ENCODE measurements at regions not wholly inside any gene's neighbourhood (a gene's known extent, or its start where the extent isn't known, plus 50 kb on each side); places are given as distances from the start of the nearest gene placed in this dataset.

DNA sequence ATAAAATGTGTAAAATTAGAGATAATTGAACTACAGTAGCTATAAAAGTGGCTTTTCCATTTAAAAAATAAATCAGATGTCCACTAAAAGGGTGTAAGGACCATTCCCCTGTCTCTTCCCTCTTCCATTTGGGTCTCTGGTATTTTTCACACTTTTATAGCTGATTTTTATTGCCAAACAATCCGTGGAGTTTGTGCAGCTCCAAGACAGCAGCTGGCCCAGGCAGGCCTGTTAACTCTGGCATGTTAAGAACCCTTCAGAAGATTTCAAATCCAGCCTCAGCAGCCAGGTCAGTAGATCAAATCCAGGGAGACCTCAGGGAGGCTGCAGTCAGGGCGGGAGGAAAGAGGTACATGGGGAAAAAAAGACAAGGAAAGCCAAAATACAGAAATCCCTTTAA, 827.1 kb upstream of the FANCL start:
- Mint-ChIP-seq H3K9me3 (peaks cover 2 to 4% of the 10 kb centered on the region in 2 donors), H3K27me3 (ENCODE audit: low read depth) (no peaks in the 10 kb centered on the region), H3K4me3 (no peak overlapping the region), H3K27ac (no peak overlapping the region), H3K36me3 (ENCODE audit: insufficient read depth in 2 of 2) (no peaks in the 10 kb centered on the region), H3K4me1 (ENCODE audit: low read depth) (no peaks in the 10 kb centered on the region)
- DNase-seq (no peak), ATAC-seq (replicated peaks in 1 of 2) (no peak)

DNA sequence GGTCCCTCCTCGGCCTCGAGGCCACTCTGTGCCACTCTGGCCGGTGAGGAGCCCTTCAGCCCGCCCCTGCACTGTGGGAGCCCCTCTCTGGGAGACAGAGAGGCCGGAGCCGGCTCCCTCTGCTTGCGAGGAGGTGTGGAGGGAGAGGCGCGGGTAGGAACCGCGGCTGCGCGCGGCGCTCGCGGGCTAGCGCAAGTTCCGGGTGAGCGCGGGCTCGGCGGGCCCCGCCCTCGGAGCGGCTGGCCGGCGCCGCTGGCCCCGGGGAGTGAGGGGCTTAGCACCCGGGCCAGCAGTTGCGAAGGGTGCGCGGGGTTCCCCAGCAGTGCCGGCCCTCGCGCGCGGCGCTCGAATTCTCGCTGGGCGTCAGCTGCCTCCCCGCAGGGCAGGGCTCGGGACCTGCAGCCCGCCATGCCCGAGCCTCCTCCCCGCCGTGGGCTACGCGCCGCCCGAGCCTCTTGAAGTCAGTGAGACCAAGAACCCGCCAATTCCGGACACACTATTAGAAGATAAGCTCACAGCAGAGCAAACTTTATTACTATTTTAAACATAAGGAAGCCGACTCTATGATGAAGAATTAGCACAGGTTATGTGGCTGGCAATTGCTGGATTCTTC, 825.8 kb upstream of the FANCL start:
- H3K36me3 Mint-ChIP-seq (ENCODE audit: insufficient read depth in 2 of 2), result no peaks in the 10 kb centered on the region
- ATAC-seq (replicated peaks in 1 of 2), result no peak

DNA sequence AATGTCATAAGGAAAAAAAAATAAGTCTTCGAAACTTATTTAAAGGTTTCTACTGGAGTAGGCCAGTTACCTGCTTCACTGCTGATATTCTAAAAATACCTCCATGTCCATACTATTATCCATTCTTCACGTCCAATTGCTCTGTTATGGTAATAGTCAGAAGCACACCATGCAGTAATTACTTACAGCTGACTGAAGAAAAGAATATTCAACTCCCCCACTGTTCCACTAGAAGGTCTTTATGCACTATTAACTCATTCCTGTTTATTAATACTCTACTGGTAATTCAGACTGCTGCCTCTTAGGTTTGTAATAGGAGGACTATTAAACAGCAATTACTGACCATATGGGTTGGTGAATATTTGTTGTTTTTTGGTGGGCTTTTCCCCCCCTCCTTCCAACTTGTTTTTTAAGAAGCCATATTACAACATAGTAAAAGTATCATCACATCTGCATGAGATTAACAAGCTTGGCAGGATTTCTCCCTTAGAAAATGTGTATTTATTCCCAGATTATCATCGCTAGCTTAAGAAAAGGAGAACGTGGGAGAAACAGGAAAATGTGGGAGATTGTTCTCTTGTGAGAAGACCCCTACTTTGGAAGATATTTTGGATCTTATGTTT, 806.4 kb upstream of the FANCL start:
- no peak for DNase-seq
- H3K4me3 Mint-ChIP-seq, result no peak overlapping the region
- no peaks in the 10 kb centered on the region for H3K4me1 Mint-ChIP-seq (ENCODE audit: low read depth)
- ATAC-seq (replicated peaks in 1 of 2), result no peak
- no peaks in the 10 kb centered on the region for H3K27me3 Mint-ChIP-seq (ENCODE audit: low read depth)
- no peak overlapping the region for H3K27ac Mint-ChIP-seq
- no peaks in the 10 kb centered on the region for H3K9me3 Mint-ChIP-seq
- no peaks in the 10 kb centered on the region for H3K36me3 Mint-ChIP-seq (ENCODE audit: insufficient read depth in 2 of 2)

More for the DNA sequence above, 825.8 kb upstream of the FANCL start:
- no peak overlapping the region for H3K4me3 Mint-ChIP-seq
- DNase-seq, result no peak
- peaks cover 2 to 4% of the 10 kb centered on the region in 2 donors for H3K9me3 Mint-ChIP-seq
- no peaks in the 10 kb centered on the region for H3K4me1 Mint-ChIP-seq (ENCODE audit: low read depth)
- H3K27ac Mint-ChIP-seq, result no peak overlapping the region
- no peaks in the 10 kb centered on the region for H3K27me3 Mint-ChIP-seq (ENCODE audit: low read depth)

DNA sequence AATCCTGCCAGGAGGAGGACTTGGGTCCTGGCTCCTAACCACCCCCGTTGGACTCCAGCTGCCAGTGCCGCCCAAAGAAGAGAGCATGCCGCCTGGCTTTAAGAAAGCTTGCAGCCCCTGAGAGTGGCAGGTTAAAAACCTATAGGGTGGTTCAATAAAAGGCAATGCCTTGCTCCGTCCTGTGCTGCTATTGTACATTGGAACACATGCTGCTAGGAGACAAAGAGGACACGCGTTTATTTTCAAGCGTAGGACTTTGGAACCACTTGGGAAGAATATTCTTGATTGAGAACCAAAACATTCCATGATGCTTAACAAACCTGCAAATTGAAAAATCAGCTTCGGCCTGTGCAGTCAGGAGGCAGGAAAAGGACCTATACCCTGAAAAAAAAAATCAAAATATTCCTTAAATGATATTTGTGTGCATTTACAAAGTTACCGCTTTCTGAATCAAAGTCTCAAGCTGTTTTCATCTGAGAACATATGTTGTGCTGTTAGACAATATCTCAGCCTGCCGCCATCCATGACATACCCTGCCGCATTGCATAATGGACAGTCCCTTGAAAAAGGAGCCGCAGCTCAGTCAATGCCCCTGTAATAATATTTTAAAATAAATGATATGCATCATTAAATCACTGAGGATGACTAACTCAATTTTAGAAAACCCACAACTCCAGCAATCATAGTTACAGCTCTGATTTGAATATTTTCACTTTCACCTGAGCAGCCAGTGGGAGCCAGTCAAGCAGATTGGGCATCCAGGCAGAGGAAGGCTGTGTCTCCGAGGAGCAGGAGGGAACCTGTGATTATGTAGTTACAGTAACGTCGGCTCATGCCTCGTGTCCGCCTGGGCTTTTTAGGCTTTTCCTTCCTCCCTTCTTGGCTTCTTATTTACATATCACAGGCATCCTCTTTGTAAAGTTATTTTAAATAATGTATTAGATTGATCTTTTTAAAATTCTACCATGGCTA, 805.6 kb upstream of the FANCL start:
- H3K36me3 Mint-ChIP-seq (ENCODE audit: insufficient read depth in 2 of 2), result no peaks in the 10 kb centered on the region
- no peak overlapping the region for H3K4me3 Mint-ChIP-seq
- H3K4me1 Mint-ChIP-seq (ENCODE audit: low read depth), result no peaks in the 10 kb centered on the region
- no peaks in the 10 kb centered on the region for H3K27me3 Mint-ChIP-seq (ENCODE audit: low read depth)
- no peaks in the 10 kb centered on the region for H3K9me3 Mint-ChIP-seq
- ATAC-seq (replicated peaks in 1 of 2) (no peak), DNase-seq (no peak)
- H3K27ac Mint-ChIP-seq, result no peak overlapping the region

DNA sequence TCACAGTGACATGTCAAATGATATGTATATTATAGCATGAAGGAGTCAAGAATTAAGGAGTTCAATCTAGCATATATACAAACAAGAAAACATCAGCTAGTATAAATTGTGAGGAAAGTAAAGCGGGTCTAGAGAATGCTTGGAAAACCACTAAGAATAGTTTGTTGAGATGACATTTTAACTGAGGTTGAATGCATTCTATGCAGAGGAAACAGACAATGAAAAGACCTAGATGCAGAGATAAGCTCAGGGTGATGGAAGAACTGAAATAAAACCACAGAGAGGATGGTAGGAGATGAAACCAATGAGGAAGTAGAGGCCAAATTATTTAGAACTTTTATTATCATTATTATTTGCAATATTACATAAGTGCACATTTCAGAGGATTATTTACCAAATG, 803.6 kb upstream of the FANCL start:
- no peaks in the 10 kb centered on the region for H3K27me3 Mint-ChIP-seq (ENCODE audit: low read depth)
- no peaks in the 10 kb centered on the region for H3K4me1 Mint-ChIP-seq (ENCODE audit: low read depth)
- no peaks in the 10 kb centered on the region for H3K36me3 Mint-ChIP-seq (ENCODE audit: insufficient read depth in 2 of 2)
- H3K9me3 Mint-ChIP-seq, result no peaks in the 10 kb centered on the region
- H3K4me3 Mint-ChIP-seq, result no peak overlapping the region
- ATAC-seq (replicated peaks in 1 of 2), result no peak
- H3K27ac Mint-ChIP-seq, result no peak overlapping the region
- no peak for DNase-seq

DNA sequence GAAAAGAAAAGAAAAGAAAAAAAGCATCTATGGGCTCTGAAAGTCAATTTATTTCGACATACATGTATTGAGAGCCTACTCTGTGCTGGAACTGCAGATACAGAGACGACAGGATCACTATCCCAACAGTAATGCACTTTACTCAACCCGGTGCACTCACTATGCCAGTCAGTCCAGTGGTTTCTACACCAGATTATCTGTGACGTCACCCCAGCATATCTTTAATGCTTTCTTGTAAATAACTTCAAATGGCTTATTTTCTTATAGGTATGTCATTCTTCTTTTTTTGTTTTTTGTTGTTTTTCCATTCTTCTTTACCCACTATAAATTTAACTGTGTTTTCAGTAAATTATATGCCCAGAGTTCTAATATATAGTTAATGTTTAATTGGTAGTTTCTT, 800.0 kb upstream of the FANCL start:
- ATAC-seq (replicated peaks in 1 of 2), result no peak
- Mint-ChIP-seq H3K27ac (no peak overlapping the region), H3K36me3 (ENCODE audit: insufficient read depth in 2 of 2) (no peaks in the 10 kb centered on the region), H3K27me3 (ENCODE audit: low read depth) (no peaks in the 10 kb centered on the region), H3K4me1 (ENCODE audit: low read depth) (no peaks in the 10 kb centered on the region), H3K9me3 (peaks cover 2% of the 10 kb centered on the region in 2 donors), H3K4me3 (no peak overlapping the region)
- no peak for DNase-seq

DNA sequence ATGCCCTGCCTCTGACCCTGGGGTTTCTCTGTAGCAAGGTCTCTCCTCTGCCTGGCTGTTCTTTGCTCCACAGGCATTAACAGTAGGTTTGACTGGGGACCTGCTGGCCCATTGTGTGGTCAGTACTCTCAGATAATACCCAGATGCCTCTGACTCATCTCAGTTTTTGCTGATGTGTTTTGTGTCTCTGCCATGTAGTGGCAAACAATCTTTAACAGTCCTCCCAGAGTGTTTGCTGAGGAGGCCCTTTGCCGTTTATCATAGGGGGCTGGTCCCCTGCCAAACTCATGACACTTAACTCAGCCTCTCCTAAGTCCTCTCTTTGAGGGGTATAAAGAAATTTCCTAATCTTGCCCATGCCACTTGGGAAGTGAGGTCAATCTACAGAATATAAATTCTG, 793.7 kb upstream of the FANCL start:
- H3K9me3 Mint-ChIP-seq, result peaks cover 2% of the 10 kb centered on the region in 2 donors
- ATAC-seq (replicated peaks in 1 of 2) (no peak), DNase-seq (no peak)
- H3K4me1 Mint-ChIP-seq (ENCODE audit: low read depth), result no peaks in the 10 kb centered on the region
- no peaks in the 10 kb centered on the region for H3K27me3 Mint-ChIP-seq (ENCODE audit: low read depth)
- no peak overlapping the region for H3K4me3 Mint-ChIP-seq
- H3K36me3 Mint-ChIP-seq (ENCODE audit: insufficient read depth in 2 of 2), result no peaks in the 10 kb centered on the region
- H3K27ac Mint-ChIP-seq, result no peak overlapping the region

DNA sequence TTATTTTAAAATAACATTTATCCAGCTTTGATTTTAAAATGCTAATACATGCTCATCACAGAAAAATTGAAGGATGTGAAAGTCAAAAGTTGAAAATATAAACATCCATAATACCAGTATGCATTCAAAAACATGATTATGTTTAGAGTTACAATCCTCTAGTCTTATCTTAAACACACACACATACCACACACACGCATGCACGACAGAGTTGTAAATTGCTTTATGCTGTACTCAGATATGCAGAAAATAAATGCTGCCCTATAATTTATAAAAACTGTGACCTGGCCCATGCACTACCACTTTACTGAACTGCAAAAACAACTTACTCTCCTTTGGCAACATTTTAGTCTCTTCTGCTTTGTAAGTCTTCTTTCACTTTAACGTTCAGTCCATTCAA, 793.0 kb upstream of the FANCL start:
- Mint-ChIP-seq H3K27ac (no peak overlapping the region), H3K4me1 (ENCODE audit: low read depth) (no peaks in the 10 kb centered on the region), H3K9me3 (peaks cover 2% of the 10 kb centered on the region in 2 donors), H3K4me3 (no peak overlapping the region), H3K36me3 (ENCODE audit: insufficient read depth in 2 of 2) (no peaks in the 10 kb centered on the region), H3K27me3 (ENCODE audit: low read depth) (no peaks in the 10 kb centered on the region)
- DNase-seq (no peak), ATAC-seq (replicated peaks in 1 of 2) (no peak)

DNA sequence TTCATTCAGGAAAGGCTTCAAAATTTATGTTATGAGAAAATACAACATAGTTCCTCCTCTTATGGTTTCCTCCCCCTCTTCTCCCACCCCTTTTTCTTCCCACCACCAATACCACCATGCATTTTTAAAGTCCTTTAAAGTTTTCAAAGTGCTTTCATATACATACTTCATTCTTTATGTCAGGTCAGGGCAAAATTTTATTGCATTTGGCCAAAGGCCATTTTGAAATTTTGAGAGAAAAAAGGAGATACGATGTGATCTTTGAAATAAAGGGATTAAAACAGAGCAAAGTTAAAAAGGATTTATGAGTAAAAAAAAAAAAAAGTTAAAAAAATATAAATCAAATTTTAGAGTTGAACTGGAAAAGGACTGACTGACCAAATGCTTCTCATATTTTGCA, 792.5 kb upstream of the FANCL start:
- Mint-ChIP-seq H3K9me3 (peaks cover under 1 to 2% of the 10 kb centered on the region in 2 donors), H3K36me3 (ENCODE audit: insufficient read depth in 2 of 2) (no peaks in the 10 kb centered on the region), H3K27me3 (ENCODE audit: low read depth) (no peaks in the 10 kb centered on the region), H3K4me3 (no peak overlapping the region), H3K4me1 (ENCODE audit: low read depth) (no peaks in the 10 kb centered on the region), H3K27ac (no peak overlapping the region)
- no peak for DNase-seq
- ATAC-seq (replicated peaks in 1 of 2), result no peak

DNA sequence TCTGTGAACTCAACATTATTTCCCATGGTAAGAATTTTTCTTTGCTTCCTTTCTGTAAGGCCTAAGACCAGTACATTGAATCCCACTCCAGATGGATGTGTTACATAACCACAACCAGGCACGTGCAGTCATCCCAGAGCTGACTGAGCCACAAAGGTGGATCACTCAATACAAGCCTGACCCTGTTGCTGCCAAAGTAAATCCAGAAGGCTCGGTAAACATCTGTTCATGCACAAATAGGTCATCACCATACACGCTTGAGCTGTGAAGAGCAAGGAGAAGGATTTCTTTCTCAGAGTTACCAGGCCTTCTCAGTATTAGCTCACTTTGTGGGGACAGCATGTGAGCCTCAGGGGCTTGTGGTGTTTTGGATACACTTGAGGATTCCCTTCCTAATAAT, 791.4 kb upstream of the FANCL start:
- Mint-ChIP-seq H3K4me1 (ENCODE audit: low read depth) (no peaks in the 10 kb centered on the region), H3K4me3 (no peak overlapping the region), H3K36me3 (ENCODE audit: insufficient read depth in 2 of 2) (no peaks in the 10 kb centered on the region), H3K27ac (no peak overlapping the region), H3K27me3 (ENCODE audit: low read depth) (no peaks in the 10 kb centered on the region), H3K9me3 (no peaks in the 10 kb centered on the region)
- DNase-seq, result no peak
- no peak for ATAC-seq (replicated peaks in 1 of 2)

DNA sequence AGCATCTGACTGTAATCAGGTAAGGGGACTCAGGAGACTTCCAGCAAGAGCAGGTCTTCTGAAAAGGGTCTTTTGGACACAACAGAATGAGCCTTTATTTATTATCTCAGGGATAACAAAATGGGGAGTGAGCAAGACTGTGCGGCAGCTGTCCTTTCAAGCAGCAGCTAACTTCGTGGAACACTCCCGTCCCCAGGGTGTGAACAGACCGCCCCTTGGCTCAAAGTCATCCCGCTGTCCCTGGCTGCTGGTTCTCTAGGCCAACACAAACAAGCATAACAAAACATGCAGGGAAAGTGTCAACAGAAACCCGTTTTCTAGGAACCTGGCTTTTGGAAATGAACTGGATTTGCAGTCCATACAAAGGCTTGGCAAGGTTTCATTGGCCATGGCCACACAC, 787.9 kb upstream of the FANCL start:
- Mint-ChIP-seq H3K27me3 (ENCODE audit: low read depth) (no peaks in the 10 kb centered on the region), H3K4me3 (no peak overlapping the region), H3K9me3 (no peaks in the 10 kb centered on the region), H3K4me1 (ENCODE audit: low read depth) (no peaks in the 10 kb centered on the region), H3K36me3 (ENCODE audit: insufficient read depth in 2 of 2) (no peaks in the 10 kb centered on the region), H3K27ac (no peak overlapping the region)
- DNase-seq (no peak), ATAC-seq (replicated peaks in 1 of 2) (no peak)

DNA sequence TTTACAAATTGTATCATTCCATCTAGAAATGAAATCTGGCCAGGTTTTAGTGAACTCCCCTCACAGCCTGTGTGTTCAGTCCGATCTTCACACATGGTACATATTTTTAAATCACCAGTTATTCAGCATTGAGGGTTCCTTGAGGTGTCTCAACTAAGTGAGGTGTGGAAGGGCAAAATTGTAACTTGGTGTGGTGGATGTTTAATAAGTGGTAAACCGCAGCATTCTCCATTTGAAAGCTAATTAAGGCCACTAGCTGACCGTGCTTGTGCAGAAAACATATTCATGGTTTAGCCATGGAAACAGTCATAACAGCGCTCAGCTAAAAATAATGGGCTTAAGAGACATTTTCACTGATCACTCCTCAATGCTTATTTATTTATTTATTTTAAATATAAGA, 786.2 kb upstream of the FANCL start:
- ATAC-seq (replicated peaks in 1 of 2) (no peak), DNase-seq (no peak)
- no peak overlapping the region for H3K4me3 Mint-ChIP-seq
- H3K27me3 Mint-ChIP-seq (ENCODE audit: low read depth), result no peaks in the 10 kb centered on the region
- H3K36me3 Mint-ChIP-seq (ENCODE audit: insufficient read depth in 2 of 2), result no peaks in the 10 kb centered on the region
- no peak overlapping the region for H3K27ac Mint-ChIP-seq
- no peaks in the 10 kb centered on the region for H3K4me1 Mint-ChIP-seq (ENCODE audit: low read depth)
- H3K9me3 Mint-ChIP-seq, result no peaks in the 10 kb centered on the region

DNA sequence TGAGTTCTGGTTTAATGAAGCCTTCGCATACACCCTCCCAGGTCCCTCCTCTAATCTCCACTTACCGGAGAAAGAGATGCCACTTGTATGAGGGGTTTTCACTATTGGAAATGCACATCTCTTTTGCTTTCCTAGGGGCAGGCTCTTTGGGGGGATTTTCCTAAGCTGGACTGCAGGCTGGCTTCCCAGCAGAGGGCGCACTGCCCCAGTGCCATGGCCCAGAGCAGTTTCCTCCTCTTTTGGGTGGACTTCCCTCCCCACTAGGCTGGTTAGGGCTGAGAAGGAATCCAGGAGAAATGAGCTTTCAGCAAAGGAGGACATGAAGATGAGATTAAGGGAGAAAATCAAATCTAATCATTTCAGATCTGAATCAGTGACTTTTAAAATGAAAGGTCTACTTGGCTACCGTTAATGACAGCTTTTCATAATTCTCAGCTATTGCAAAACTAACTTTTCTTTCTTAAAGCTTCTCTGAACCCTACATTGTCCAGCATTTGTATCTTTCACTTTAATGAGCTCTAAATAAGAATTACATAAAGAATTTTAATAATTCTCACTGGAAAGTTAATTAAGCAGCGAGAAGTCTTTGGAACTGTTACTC, 784.1 kb upstream of the FANCL start:
- Mint-ChIP-seq H3K36me3 (ENCODE audit: insufficient read depth in 2 of 2) (no peaks in the 10 kb centered on the region), H3K27ac (no peak overlapping the region), H3K4me1 (ENCODE audit: low read depth) (no peaks in the 10 kb centered on the region), H3K9me3 (no peaks in the 10 kb centered on the region), H3K27me3 (ENCODE audit: low read depth) (no peaks in the 10 kb centered on the region), H3K4me3 (no peak overlapping the region)
- ATAC-seq (replicated peaks in 1 of 2) (no peak), DNase-seq (peak; percentile 16 to 19)

Measured in activated T-cell treated with anti-CD3 and anti-CD28 coated beads, Interleukin-2, amount 50 U/mL, for 72 hours (primary cell).